Skeletal muscle satellite cell (primary cell): ENCODE measurements at regions not wholly inside any gene's neighbourhood (a gene's known extent, or its start where the extent isn't known, plus 50 kb on each side); places are given as distances from the start of the nearest gene placed in this dataset.

Experiments
- H3K27me3 ChIP-seq: 2 replicates; pipeline ENCODE4 v1.7.0; 2013; ENCODE audit warnings: low read length; ENCODE audit not compliant: control insufficient read depth, insufficient read depth
- H3K36me3 ChIP-seq: 2 replicates; pipeline ENCODE4 v1.7.0; 2013; ENCODE audit warnings: mild to moderate bottlenecking, control low read depth, low read length; ENCODE audit not compliant: insufficient read depth
- H3K4me1 ChIP-seq: 2 replicates; pipeline ENCODE4 v1.7.0; 2013; ENCODE audit warnings: low read length; ENCODE audit not compliant: control insufficient read depth, insufficient read depth
- H3K4me2 ChIP-seq: 2 replicates; pipeline ENCODE4 v1.7.0; 2013; ENCODE audit warnings: mild to moderate bottlenecking, low read length
- H3K4me3 ChIP-seq: 2 replicates; pipeline ENCODE4 v1.7.0; 2013; ENCODE audit warnings: low read length
- H3K9ac ChIP-seq: 2 replicates; pipeline ENCODE4 v1.7.0; 2013; ENCODE audit warnings: mild to moderate bottlenecking, low read depth, low read length, moderate library complexity
- H3K9me3 ChIP-seq: replicated peaks from 2 replicates; pipeline ENCODE4 v1.7.0; 2013; ENCODE audit warnings: mild to moderate bottlenecking, control low read depth, low read length

- H3K4me2 ChIP-seq: no peak overlapping the region
- no peak overlapping the region for H3K4me3 ChIP-seq
- H3K9ac ChIP-seq: no peak overlapping the region
- H3K9me3 ChIP-seq: no peaks in the 10 kb centered on the region
- no peaks in the 10 kb centered on the region for H3K36me3 ChIP-seq
- no peaks in the 10 kb centered on the region for H3K27me3 ChIP-seq
- H3K4me1 ChIP-seq: peaks cover 6% of the 10 kb centered on the region
These were observed 540.3 kb downstream of the PYDC2 start for GRCh38 chr3:192001218-192001617.

DNA sequence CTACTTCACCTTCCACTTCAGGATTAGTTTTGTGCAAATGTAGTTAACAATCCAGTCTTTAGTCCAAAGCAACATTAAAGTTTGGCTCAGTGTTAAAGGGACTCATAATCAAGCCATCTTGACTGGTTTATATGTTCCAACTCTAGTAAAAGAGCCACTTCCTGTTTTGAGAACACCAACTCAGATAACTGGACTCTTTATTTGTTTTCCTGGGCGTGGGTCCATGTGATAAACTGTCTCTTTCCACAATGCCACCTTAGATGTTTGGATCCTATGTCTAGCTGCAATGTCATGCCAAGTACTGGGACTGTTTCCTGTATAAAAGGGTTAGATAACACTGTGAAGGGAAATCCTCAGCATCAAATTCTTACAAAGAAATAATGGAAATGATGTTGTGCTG lies 545.0 kb downstream of the PYDC2 start:
- Histone ChIP-seq H3K27me3 (no peaks in the 10 kb centered on the region), H3K9ac (no peak overlapping the region), H3K4me1 (peaks cover 6% of the 10 kb centered on the region), H3K36me3 (no peaks in the 10 kb centered on the region), H3K9me3 (no peaks in the 10 kb centered on the region), H3K4me3 (no peak overlapping the region), H3K4me2 (no peak overlapping the region)

DNA sequence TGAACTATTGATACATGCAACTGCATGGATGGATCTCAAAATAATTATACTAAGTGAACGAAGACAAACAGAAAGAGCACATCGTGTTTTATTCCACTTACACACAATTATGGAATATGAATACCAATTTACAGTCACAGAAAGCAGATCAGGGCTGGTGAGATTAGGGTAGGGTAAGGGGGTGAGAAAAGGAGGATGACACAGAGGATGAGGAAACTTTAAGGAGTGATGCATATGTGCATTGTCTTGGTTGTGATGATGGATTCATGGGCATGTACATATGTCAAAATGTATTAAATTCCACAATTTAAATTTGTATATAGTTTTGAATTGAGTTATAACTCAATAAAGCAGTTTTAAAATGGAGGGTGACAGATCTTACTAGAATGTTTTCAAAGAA lies 548.9 kb downstream of the PYDC2 start:
- no peak overlapping the region for H3K9ac ChIP-seq
- no peak overlapping the region for H3K4me2 ChIP-seq
- H3K4me1 ChIP-seq: peaks cover 6% of the 10 kb centered on the region
- H3K27me3 ChIP-seq: no peaks in the 10 kb centered on the region
- no peaks in the 10 kb centered on the region for H3K9me3 ChIP-seq
- no peak overlapping the region for H3K4me3 ChIP-seq
- no peaks in the 10 kb centered on the region for H3K36me3 ChIP-seq

DNA sequence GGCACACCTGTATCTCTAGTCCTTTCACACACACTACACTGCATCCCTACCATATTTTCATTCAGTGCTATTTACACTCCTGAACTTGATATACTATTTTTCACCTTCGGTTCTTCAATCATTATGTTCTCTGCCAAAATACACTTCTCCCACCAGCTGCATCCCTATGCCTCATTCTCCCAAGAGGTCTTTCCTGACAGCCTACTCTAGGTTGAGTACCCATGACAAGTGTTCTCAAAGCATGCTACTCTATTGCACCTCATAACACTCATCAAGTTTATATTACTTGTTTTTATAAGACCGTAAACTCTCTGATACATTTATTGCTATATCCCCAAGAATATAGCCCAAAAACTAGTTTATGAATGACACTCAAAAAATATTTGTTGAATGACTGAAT lies 549.5 kb downstream of the PYDC2 start:
- H3K27me3 ChIP-seq: no peaks in the 10 kb centered on the region
- no peak overlapping the region for H3K4me2 ChIP-seq
- H3K9ac ChIP-seq: no peak overlapping the region
- no peaks in the 10 kb centered on the region for H3K36me3 ChIP-seq
- H3K4me1 ChIP-seq: peaks cover 6% of the 10 kb centered on the region
- H3K4me3 ChIP-seq: no peak overlapping the region
- H3K9me3 ChIP-seq: no peaks in the 10 kb centered on the region

DNA sequence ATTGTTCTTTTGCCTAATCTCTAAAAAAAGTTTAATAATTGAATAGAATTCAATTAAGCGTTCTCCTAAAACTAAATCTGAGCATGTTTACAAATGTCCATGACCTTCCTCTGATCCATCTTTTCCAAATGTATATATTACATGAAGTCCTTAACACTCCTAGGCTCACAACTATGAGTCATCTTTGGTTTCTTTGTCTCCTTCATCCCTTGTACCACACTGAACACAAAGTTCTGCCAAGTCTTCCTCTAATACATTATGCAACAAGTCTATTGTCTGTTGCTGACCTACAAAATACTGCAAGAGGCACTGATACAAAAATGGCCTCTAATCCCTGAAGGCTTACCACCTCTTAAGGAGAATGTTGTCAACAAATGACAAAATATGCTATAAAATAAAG lies 550.2 kb downstream of the PYDC2 start:
- Histone ChIP-seq H3K27me3 (no peaks in the 10 kb centered on the region), H3K9me3 (no peaks in the 10 kb centered on the region), H3K4me3 (no peak overlapping the region), H3K36me3 (no peaks in the 10 kb centered on the region), H3K4me2 (no peak overlapping the region), H3K4me1 (peaks cover 1% of the 10 kb centered on the region), H3K9ac (no peak overlapping the region)

DNA sequence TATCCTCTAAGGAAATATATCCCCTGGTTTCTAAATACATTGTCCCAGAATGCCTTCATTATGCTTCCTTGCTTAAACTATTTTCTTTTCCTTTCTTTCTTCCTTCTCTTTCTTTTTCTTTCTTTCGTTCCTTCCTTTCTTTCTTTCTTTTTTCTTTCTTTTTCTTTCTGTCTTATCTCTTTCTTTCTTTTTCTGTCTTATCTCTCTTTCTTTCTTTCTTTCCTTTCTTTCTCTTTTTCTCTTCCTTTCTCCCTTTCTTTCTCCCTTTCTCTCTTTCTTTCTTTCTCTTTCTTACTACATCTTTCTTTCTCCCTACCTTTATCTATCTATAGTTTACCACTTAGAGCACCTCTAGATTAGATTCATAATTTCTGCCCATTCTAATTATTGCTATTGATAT lies 552.1 kb downstream of the PYDC2 start:
- H3K4me3 ChIP-seq: no peak overlapping the region
- H3K4me1 ChIP-seq: no peaks in the 10 kb centered on the region
- H3K27me3 ChIP-seq: no peaks in the 10 kb centered on the region
- no peaks in the 10 kb centered on the region for H3K36me3 ChIP-seq
- H3K9ac ChIP-seq: no peak overlapping the region
- H3K9me3 ChIP-seq: no peaks in the 10 kb centered on the region
- H3K4me2 ChIP-seq: no peak overlapping the region

DNA sequence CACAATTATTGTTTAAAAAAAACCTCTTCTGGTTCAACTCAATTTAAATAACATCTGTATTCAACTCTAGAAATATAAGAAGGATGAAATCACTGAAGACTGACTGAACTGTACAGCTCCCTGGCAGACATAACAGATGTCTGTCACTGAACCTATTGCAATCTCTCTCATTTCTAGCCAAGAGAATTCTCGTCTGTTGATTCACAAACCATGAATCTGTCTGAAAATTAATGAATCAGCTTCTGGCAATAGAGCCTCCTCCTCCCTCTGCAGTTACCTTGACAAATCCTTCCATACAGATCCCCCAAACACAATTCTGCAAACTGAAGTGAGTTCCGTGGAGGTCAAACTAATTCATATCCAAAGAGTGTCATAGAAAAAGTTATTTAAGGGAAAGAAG lies 561.4 kb downstream of the PYDC2 start:
- H3K4me2 ChIP-seq: peak overlapping the region; percentile 4
- H3K9ac ChIP-seq: no peak overlapping the region
- no peaks in the 10 kb centered on the region for H3K27me3 ChIP-seq
- no peak overlapping the region for H3K4me3 ChIP-seq
- H3K9me3 ChIP-seq: no peaks in the 10 kb centered on the region
- H3K4me1 ChIP-seq: peaks cover 15% of the 10 kb centered on the region
- no peaks in the 10 kb centered on the region for H3K36me3 ChIP-seq

- no peaks in the 10 kb centered on the region for H3K36me3 ChIP-seq
- H3K27me3 ChIP-seq: no peaks in the 10 kb centered on the region
- H3K9ac ChIP-seq: no peak overlapping the region
- H3K4me2 ChIP-seq: no peak overlapping the region
- no peak overlapping the region for H3K4me3 ChIP-seq
- H3K4me1 ChIP-seq: peaks cover 15% of the 10 kb centered on the region
- no peaks in the 10 kb centered on the region for H3K9me3 ChIP-seq
These were observed 563.8 kb downstream of the PYDC2 start for GRCh38 chr3:192024751-192025150.

DNA sequence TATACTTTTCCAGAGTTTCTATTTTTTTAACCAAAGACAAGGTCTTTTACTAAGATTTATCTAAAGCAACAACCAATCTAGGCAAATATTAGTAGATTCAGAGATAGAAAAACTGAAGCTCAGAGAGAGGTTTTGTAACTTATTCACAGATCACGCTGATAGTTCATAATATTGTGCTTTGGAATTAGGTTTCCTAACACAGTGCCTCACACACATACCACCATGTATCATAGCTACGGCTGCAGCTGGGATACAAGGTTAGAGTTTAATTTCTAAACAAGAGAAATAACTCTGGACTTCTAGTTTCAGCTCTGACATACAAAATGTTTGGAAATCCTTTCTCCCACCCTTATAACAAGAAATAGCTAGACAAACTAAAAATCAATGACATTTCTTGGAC lies 565.7 kb downstream of the PYDC2 start:
- H3K4me2 ChIP-seq: no peak overlapping the region
- no peak overlapping the region for H3K4me3 ChIP-seq
- H3K4me1 ChIP-seq: peaks cover 13% of the 10 kb centered on the region
- no peaks in the 10 kb centered on the region for H3K9me3 ChIP-seq
- H3K36me3 ChIP-seq: no peaks in the 10 kb centered on the region
- no peaks in the 10 kb centered on the region for H3K27me3 ChIP-seq
- no peak overlapping the region for H3K9ac ChIP-seq

DNA sequence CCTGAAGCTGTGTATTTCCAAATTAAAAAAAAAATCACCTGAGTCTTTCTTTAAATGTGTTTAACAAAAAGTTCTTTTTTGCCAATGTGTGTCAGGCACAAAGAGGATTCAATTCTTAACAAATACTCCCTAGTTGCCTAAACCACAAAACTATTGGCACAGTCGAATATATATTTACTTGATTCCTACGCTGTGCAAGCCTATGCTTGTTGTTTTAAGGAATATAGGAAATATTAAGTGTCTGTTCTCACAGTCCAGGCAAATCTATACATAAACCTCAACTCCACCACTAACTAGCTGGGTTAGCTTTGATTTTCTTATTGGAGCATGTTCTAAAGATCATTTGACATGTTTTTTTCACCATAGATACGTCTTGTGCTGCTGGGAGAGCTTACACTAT lies 571.0 kb downstream of the PYDC2 start:
- H3K4me2 ChIP-seq: no peak overlapping the region
- no peaks in the 10 kb centered on the region for H3K36me3 ChIP-seq
- H3K9me3 ChIP-seq: no peaks in the 10 kb centered on the region
- H3K4me3 ChIP-seq: no peak overlapping the region
- H3K27me3 ChIP-seq: no peaks in the 10 kb centered on the region
- H3K9ac ChIP-seq: no peak overlapping the region
- H3K4me1 ChIP-seq: no peaks in the 10 kb centered on the region

DNA sequence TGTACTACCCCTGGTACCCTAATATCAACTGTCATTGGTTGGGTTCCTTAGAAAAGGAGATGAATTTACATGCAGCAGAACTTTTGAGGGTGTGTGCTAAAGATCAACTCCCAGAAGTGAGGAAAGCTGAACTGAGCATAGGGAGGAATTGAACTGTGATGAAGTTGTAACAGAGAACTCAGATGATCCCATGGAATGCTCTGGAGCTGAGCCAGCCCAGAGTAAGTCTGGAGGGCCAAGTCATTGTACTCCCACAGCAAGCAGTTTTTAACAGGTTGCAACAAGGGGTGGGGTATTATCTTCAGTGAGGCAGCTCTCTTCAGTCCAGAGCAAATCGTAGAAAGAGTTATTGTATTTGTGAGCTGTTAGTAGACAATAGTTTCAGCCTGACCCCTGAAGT lies 572.3 kb downstream of the PYDC2 start:
- Histone ChIP-seq H3K9me3 (no peaks in the 10 kb centered on the region), H3K4me3 (no peak overlapping the region), H3K27me3 (no peaks in the 10 kb centered on the region), H3K4me2 (no peak overlapping the region), H3K36me3 (no peaks in the 10 kb centered on the region), H3K9ac (no peak overlapping the region), H3K4me1 (no peaks in the 10 kb centered on the region)

- H3K4me2 ChIP-seq: no peak overlapping the region
- H3K9ac ChIP-seq: no peak overlapping the region
- H3K4me1 ChIP-seq: no peaks in the 10 kb centered on the region
- no peaks in the 10 kb centered on the region for H3K27me3 ChIP-seq
- no peak overlapping the region for H3K4me3 ChIP-seq
- no peaks in the 10 kb centered on the region for H3K9me3 ChIP-seq
- no peaks in the 10 kb centered on the region for H3K36me3 ChIP-seq
These were observed 577.8 kb downstream of the PYDC2 start for GRCh38 chr3:192038726-192039125.
